ENCODE measurements at regions not wholly inside any gene's neighbourhood (a gene's known extent, or its start where the extent isn't known, plus 50 kb on each side); places are given as distances from the start of the nearest gene placed in this dataset.

DNA sequence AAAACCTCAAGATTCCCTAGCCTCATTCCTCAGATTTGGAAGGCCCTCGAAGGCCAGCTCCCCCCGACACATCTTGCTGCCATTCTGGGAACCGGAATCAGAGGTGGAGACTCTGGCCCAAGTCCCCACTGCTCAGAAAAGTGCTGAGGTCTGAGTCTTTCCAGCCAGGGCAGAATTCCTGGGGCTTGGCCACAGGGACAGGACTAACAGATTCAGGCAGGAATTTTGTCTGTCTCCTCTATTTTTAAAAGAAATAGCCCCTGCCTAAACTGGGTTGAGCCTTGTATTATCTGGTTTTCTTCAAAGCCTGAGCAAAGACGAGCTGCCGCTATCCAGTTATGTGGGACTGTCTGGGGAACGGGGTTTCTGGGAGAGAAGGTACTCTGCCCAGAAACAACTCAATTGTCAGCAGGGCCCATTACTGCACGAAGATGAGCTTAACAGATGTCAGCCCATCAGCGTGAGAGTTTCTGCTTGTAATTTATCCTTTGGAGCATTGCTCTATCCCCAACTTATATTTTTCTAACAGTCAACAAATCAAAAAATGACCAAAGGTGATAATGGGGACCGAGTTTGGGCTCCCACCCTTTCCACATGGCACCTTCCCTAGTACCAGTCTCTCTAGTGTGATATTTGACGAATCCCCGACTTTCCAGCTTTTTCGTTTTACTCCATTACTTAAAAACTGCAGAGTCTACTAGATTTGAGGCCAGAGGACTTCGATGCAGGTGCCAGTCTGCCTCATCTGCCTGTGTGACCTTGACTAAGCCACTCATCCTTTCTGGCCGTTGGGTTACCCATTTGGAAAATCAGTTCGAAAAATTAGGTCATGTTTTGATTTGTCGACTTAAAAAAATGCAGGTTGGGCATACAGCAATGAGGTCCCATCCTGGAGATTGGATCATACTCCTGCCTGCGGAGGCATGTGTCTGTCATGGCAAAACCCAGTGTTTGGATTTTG lies 110.9 kb downstream of the WDR11 start (continued):
- TF ChIP-seq, protein P1, sequence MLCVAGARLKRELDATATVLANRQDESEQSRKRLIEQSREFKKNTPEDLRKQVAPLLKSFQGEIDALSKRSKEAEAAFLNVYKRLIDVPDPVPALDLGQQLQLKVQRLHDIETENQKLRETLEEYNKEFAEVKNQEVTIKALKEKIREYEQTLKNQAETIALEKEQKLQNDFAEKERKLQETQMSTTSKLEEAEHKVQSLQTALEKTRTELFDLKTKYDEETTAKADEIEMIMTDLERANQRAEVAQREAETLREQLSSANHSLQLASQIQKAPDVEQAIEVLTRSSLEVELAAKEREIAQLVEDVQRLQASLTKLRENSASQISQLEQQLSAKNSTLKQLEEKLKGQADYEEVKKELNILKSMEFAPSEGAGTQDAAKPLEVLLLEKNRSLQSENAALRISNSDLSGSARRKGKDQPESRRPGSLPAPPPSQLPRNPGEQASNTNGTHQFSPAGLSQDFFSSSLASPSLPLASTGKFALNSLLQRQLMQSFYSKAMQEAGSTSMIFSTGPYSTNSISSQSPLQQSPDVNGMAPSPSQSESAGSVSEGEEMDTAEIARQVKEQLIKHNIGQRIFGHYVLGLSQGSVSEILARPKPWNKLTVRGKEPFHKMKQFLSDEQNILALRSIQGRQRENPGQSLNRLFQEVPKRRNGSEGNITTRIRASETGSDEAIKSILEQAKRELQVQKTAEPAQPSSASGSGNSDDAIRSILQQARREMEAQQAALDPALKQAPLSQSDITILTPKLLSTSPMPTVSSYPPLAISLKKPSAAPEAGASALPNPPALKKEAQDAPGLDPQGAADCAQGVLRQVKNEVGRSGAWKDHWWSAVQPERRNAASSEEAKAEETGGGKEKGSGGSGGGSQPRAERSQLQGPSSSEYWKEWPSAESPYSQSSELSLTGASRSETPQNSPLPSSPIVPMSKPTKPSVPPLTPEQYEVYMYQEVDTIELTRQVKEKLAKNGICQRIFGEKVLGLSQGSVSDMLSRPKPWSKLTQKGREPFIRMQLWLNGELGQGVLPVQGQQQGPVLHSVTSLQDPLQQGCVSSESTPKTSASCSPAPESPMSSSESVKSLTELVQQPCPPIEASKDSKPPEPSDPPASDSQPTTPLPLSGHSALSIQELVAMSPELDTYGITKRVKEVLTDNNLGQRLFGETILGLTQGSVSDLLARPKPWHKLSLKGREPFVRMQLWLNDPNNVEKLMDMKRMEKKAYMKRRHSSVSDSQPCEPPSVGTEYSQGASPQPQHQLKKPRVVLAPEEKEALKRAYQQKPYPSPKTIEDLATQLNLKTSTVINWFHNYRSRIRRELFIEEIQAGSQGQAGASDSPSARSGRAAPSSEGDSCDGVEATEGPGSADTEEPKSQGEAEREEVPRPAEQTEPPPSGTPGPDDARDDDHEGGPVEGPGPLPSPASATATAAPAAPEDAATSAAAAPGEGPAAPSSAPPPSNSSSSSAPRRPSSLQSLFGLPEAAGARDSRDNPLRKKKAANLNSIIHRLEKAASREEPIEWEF (IDR thresholded peaks at IDR 0.05; ENCODE audit: insufficient replicate concordance, low read depth, low read length), result no peak
- TF ChIP-seq DPF2 (IDR thresholded peaks at IDR 0.05) (no peak), PML (IDR thresholded peaks at IDR 0.05; ENCODE audit: low read length) (no peak), ZBED1 (IDR thresholded peaks at IDR 0.05; ENCODE audit: borderline replicate concordance) (no peak), SMAD5 (IDR thresholded peaks at IDR 0.05; ENCODE audit: low read depth) (no peak)

Data from GM12878 (cell line).